HepG2 (cell line): ENCODE measurements at regions not wholly inside any gene's neighbourhood (a gene's known extent, or its start where the extent isn't known, plus 50 kb on each side); places are given as distances from the start of the nearest gene placed in this dataset.

Source experiments
- DRAP1 ChIP-seq: IDR thresholded peaks from 2 replicates; pipeline ENCODE4 v1.6.1; 2016; ENCODE audit warnings: missing genetic modification reagents, missing compliant biosample characterization
- HNF1B ChIP-seq: sonication (generic); formaldehyde crosslinking; IDR thresholded peaks from 2 replicates; pipeline ENCODE4 v1.5.1; 2020; ENCODE audit warnings: mild to moderate bottlenecking, moderate library complexity, missing genetic modification reagents
- JUNB ChIP-seq: sonication (generic); formaldehyde crosslinking; IDR thresholded peaks from 2 replicates; pipeline ENCODE4 v1.8.0; 2022; ENCODE audit warnings: missing genetic modification reagents, mild to moderate bottlenecking, borderline replicate concordance
- NFIC ChIP-seq: IDR thresholded peaks from 2 replicates; pipeline ENCODE4 v1.6.1; 2012; ENCODE audit warnings: mild to moderate bottlenecking, low read length, inconsistent platforms
- PHF20 ChIP-seq: sonication (generic); formaldehyde crosslinking; IDR thresholded peaks from 2 replicates; pipeline ENCODE4 v1.5.0; 2020; ENCODE audit warnings: mild to moderate bottlenecking, missing genetic modification reagents
- POLR2A ChIP-seq, 2 experiments: IDR thresholded peaks; 2 replicates each; pipeline ENCODE4 v1.6.1; 2011; ENCODE audit warnings: low read depth in 2 of 2, low read length in 2 of 2, mild to moderate bottlenecking in 1 of 2, moderate library complexity in 1 of 2; ENCODE audit not compliant: insufficient read depth in 1 of 2
- SOX13 ChIP-seq, 3 experiments: fragments of 450-650 bp in 1 of 3; sonication (generic) in 1 of 3; formaldehyde crosslinking in 1 of 3; IDR thresholded peaks in 2 of 3; conservative IDR thresholded peaks in 1 of 3; 2 replicates each; pipeline versions ENCODE4 v1.5.0 to v1.6.1; 2016 to 2020; ENCODE audit warnings: antibody characterized with exemption in 1 of 3, mild to moderate bottlenecking in 1 of 3, missing compliant biosample characterization in 1 of 3, missing genetic modification reagents in 1 of 3, moderate library complexity in 1 of 3
- YEATS2 ChIP-seq: sonication (generic); formaldehyde crosslinking; IDR thresholded peaks from 2 replicates; pipeline ENCODE4 v1.4.0; 2020; ENCODE audit warnings: missing genetic modification reagents, borderline replicate concordance
- ZNF530 ChIP-seq: sonication (generic); formaldehyde crosslinking; IDR thresholded peaks from 2 replicates; pipeline ENCODE4 v1.5.0; 2020; ENCODE audit warnings: low read depth, mild to moderate bottlenecking, missing genetic modification reagents
- ZNF792 ChIP-seq: IDR thresholded peaks from 2 replicates; pipeline ENCODE4 v1.6.1; 2016
- TF ChIP-seq, protein P1 (sequence below): sonication (generic); formaldehyde crosslinking; IDR thresholded peaks from 2 replicates; pipeline ENCODE4 v1.4.0; 2020; ENCODE audit warnings: missing genetic modification reagents, borderline replicate concordance
- TF ChIP-seq, protein P2 (sequence below): sonication (generic); formaldehyde crosslinking; IDR thresholded peaks from 2 replicates; pipeline ENCODE4 v1.4.0; 2020; ENCODE audit warnings: mild to moderate bottlenecking, missing genetic modification reagents
- TF ChIP-seq, protein P3 (sequence below), 2 experiments: fragments of 450-650 bp in 1 of 2; sonication (generic) in 1 of 2; formaldehyde crosslinking in 1 of 2; IDR thresholded peaks; 2 replicates each; pipeline versions ENCODE4 v1.6.1 to v1.8.0; 2016 to 2022; ENCODE audit warnings: antibody characterized with exemption in 1 of 2, mild to moderate bottlenecking in 1 of 2, missing genetic modification reagents in 1 of 2

- TF ChIP-seq SOX13 (IDR thresholded peaks at IDR 0.05) (no peak), SOX13 (CRISPR knock-in tag; conservative IDR thresholded peaks at IDR 0.05 in 1 of 2, IDR thresholded peaks at IDR 0.05 in 1 of 2) (no peak), YEATS2 (CRISPR knock-in tag) (peak; percentile 83; the same call in 1 of the 2 replicates), DRAP1 (CRISPR knock-in tag) (peak; percentile 64), ZNF792 (CRISPR knock-in tag) (no peak), ZNF530 (no peak), POLR2A (IDR thresholded peaks at IDR 0.05; ENCODE audit: insufficient read depth in 1 of 2, low read depth in 2 of 2, low read length in 2 of 2) (peak; percentile 86 to 87), NFIC (no peak), PHF20 (CRISPR knock-in tag) (peak; percentile 81), HNF1B (peak; percentile 52; the same call in 1 of the 2 replicates), JUNB (no peak)
- TF ChIP-seq, protein P1, sequence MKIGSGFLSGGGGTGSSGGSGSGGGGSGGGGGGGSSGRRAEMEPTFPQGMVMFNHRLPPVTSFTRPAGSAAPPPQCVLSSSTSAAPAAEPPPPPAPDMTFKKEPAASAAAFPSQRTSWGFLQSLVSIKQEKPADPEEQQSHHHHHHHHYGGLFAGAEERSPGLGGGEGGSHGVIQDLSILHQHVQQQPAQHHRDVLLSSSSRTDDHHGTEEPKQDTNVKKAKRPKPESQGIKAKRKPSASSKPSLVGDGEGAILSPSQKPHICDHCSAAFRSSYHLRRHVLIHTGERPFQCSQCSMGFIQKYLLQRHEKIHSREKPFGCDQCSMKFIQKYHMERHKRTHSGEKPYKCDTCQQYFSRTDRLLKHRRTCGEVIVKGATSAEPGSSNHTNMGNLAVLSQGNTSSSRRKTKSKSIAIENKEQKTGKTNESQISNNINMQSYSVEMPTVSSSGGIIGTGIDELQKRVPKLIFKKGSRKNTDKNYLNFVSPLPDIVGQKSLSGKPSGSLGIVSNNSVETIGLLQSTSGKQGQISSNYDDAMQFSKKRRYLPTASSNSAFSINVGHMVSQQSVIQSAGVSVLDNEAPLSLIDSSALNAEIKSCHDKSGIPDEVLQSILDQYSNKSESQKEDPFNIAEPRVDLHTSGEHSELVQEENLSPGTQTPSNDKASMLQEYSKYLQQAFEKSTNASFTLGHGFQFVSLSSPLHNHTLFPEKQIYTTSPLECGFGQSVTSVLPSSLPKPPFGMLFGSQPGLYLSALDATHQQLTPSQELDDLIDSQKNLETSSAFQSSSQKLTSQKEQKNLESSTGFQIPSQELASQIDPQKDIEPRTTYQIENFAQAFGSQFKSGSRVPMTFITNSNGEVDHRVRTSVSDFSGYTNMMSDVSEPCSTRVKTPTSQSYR (CRISPR knock-in tag) = peak; percentile 15; the same call in 1 of the 2 replicates
- TF ChIP-seq, protein P2, sequence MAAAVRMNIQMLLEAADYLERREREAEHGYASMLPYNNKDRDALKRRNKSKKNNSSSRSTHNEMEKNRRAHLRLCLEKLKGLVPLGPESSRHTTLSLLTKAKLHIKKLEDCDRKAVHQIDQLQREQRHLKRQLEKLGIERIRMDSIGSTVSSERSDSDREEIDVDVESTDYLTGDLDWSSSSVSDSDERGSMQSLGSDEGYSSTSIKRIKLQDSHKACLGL (CRISPR knock-in tag) = peak; percentile 77; the same call in 1 of the 2 replicates
- TF ChIP-seq, protein P3, sequence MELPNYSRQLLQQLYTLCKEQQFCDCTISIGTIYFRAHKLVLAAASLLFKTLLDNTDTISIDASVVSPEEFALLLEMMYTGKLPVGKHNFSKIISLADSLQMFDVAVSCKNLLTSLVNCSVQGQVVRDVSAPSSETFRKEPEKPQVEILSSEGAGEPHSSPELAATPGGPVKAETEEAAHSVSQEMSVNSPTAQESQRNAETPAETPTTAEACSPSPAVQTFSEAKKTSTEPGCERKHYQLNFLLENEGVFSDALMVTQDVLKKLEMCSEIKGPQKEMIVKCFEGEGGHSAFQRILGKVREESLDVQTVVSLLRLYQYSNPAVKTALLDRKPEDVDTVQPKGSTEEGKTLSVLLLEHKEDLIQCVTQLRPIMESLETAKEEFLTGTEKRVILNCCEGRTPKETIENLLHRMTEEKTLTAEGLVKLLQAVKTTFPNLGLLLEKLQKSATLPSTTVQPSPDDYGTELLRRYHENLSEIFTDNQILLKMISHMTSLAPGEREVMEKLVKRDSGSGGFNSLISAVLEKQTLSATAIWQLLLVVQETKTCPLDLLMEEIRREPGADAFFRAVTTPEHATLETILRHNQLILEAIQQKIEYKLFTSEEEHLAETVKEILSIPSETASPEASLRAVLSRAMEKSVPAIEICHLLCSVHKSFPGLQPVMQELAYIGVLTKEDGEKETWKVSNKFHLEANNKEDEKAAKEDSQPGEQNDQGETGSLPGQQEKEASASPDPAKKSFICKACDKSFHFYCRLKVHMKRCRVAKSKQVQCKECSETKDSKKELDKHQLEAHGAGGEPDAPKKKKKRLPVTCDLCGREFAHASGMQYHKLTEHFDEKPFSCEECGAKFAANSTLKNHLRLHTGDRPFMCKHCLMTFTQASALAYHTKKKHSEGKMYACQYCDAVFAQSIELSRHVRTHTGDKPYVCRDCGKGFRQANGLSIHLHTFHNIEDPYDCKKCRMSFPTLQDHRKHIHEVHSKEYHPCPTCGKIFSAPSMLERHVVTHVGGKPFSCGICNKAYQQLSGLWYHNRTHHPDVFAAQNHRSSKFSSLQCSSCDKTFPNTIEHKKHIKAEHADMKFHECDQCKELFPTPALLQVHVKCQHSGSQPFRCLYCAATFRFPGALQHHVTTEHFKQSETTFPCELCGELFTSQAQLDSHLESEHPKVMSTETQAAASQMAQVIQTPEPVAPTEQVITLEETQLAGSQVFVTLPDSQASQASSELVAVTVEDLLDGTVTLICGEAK (IDR thresholded peaks at IDR 0.05) = no peak
- TF ChIP-seq, protein P3 (CRISPR knock-in tag; IDR thresholded peaks at IDR 0.05) = peak; percentile 10
Observed at GRCh38 chr19:27793644-27794493, 1419.1 kb downstream of the UQCRFS1 start (continued).
